Calu3 (cell line): ENCODE measurements at regions not wholly inside any gene's neighbourhood (a gene's known extent, or its start where the extent isn't known, plus 50 kb on each side); places are given as distances from the start of the nearest gene placed in this dataset.

ENCODE experiments used
- BruUV-seq: library from RNA; stranded (reverse); fragments of 400-500 nt; replicated peaks from 2 replicates; lab custom pipeline; 2021; lab: Mats Ljungman, UMichigan
- CTCF ChIA-PET: fragments of 300-600 bp; sonication (Branson Sonifier 250); formaldehyde crosslinking; loops from one replicate; lab custom pipeline; 2022; ENCODE audit warnings: antibody characterized with exemption; lab: Charles Lee
- DNase-seq: peaks from one replicate; pipeline ENCODE4 v3.0.0; 2022
- H3K27ac Mint-ChIP-seq: one replicate; pipeline ENCODE4 v1.8.0; 2022; ENCODE audit warnings: mixed read lengths; ENCODE audit not compliant: unreplicated experiment
- H3K27me3 Mint-ChIP-seq: one replicate; pipeline ENCODE4 v1.8.0; 2022; ENCODE audit warnings: mixed read lengths; ENCODE audit not compliant: unreplicated experiment
- H3K36me3 Mint-ChIP-seq: one replicate; pipeline ENCODE4 v1.8.0; 2022; ENCODE audit warnings: mild to moderate bottlenecking, moderate library complexity, mixed read lengths; ENCODE audit not compliant: insufficient read depth, unreplicated experiment
- H3K4me1 Mint-ChIP-seq: one replicate; pipeline ENCODE4 v1.8.0; 2022; ENCODE audit warnings: mild to moderate bottlenecking, low read depth, mixed read lengths; ENCODE audit not compliant: unreplicated experiment
- H3K4me3 Mint-ChIP-seq: one replicate; pipeline ENCODE4 v1.8.0; 2022; ENCODE audit warnings: mild to moderate bottlenecking, low read depth, moderate library complexity, mixed read lengths; ENCODE audit not compliant: unreplicated experiment
- H3K9me3 Mint-ChIP-seq: one replicate; pipeline ENCODE4 v1.8.0; 2022; ENCODE audit warnings: low read depth, mixed read lengths; ENCODE audit not compliant: unreplicated experiment
- intact Hi-C: fragments of 100-400 bp; cut with micrococcal nuclease; formaldehyde crosslinking; loops from one replicate; pipeline ENCODE4 v1.10.0; 2022; ENCODE audit not compliant: unreplicated experiment
- TF ChIP-seq, protein P1 (sequence below): fragments of 200-600 bp; IDR thresholded peaks from one replicate; pipeline ENCODE4 v1.8.0; 2022; ENCODE audit warnings: antibody characterized with exemption; ENCODE audit not compliant: unreplicated experiment

DNA sequence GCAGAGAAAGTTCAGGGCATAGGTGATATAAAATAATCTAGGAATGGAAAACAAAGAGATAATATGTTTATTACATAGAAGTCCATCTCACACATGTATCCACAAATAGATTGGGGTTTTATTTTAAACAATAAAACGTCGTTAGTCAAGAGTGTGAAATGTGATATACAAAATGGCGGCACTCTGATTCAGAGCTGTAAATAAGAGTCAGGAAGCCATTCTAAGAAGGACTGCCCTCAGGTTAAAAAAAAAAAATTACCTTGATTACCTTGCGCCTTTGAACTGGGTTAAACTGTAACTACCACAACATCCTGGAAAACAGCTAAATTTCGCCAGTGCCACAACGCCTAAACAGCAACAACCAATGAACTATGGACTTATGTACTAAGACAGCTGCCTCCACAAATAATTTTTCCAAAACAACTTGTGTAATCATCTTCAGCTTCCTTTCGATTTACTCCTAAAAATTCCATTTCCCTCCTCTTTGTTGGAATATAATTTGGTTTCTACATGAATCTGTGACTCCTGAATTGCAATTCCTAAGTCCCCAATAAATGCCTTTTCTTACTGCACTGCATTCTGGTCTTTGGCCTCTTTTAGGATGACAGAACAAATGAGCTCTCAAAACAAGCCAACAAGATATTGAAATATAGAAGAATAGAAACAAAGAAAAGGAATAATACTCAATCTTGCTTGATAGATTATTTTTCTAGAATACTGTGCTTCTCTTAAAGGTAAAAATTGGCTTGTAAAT, 1019.5 kb upstream of the MAP3K7 start:
- DNase-seq, result no peak
- TF ChIP-seq, protein P1, sequence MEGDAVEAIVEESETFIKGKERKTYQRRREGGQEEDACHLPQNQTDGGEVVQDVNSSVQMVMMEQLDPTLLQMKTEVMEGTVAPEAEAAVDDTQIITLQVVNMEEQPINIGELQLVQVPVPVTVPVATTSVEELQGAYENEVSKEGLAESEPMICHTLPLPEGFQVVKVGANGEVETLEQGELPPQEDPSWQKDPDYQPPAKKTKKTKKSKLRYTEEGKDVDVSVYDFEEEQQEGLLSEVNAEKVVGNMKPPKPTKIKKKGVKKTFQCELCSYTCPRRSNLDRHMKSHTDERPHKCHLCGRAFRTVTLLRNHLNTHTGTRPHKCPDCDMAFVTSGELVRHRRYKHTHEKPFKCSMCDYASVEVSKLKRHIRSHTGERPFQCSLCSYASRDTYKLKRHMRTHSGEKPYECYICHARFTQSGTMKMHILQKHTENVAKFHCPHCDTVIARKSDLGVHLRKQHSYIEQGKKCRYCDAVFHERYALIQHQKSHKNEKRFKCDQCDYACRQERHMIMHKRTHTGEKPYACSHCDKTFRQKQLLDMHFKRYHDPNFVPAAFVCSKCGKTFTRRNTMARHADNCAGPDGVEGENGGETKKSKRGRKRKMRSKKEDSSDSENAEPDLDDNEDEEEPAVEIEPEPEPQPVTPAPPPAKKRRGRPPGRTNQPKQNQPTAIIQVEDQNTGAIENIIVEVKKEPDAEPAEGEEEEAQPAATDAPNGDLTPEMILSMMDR, result no peak

GRCh38 chr6:91600561-91600960, 1013.7 kb upstream of the MAP3K7 start:
- Mint-ChIP-seq H3K4me1 (no peaks in the 10 kb centered on the region), H3K9me3 (peaks cover 2% of the 10 kb centered on the region), H3K4me3 (no peak overlapping the region), H3K27me3 (no peaks in the 10 kb centered on the region), H3K27ac (no peak overlapping the region), H3K36me3 (no peaks in the 10 kb centered on the region)
- intact Hi-C loops, result no loop called here
- no peak for DNase-seq
- CTCF ChIA-PET, result no interaction called here
- TF ChIP-seq, protein P1, result no peak
- no TSS peak for BruUV-seq

More for the DNA sequence above, 1019.5 kb upstream of the MAP3K7 start:
- H3K4me1 Mint-ChIP-seq, result no peaks in the 10 kb centered on the region
- intact Hi-C loops, result no loop called here
- H3K9me3 Mint-ChIP-seq, result peaks cover 2% of the 10 kb centered on the region
- no peaks in the 10 kb centered on the region for H3K27me3 Mint-ChIP-seq
- CTCF ChIA-PET, result no interaction called here
- H3K27ac Mint-ChIP-seq, result no peak overlapping the region
- no peak overlapping the region for H3K4me3 Mint-ChIP-seq
- BruUV-seq, result no TSS peak
- no peaks in the 10 kb centered on the region for H3K36me3 Mint-ChIP-seq

DNA sequence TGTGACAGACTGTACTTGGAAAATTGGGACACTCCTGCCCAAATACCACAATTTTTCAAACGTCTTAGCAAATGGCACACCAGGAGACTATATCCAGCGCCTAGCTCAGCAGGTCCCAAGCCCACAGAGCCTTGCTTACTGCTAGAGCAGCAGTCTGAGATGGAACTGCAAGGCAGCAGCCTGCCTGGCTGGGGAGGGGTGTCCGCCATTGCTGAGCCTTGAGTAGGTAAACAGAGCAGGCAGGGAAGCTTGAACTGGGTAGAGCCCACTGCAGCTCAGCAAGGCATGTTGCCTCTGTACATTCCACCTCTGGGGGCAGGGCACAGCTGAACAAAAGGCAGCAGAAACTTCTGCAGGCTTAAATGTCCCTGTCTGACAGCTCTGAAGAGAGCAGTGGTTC, 1003.3 kb upstream of the MAP3K7 start:
- no peak for DNase-seq
- Mint-ChIP-seq H3K9me3 (peaks cover 2% of the 10 kb centered on the region), H3K4me1 (no peaks in the 10 kb centered on the region), H3K27me3 (no peaks in the 10 kb centered on the region), H3K4me3 (no peak overlapping the region), H3K36me3 (no peaks in the 10 kb centered on the region), H3K27ac (no peak overlapping the region)
- BruUV-seq, result no TSS peak
- intact Hi-C loops, result no loop called here
- TF ChIP-seq, protein P1, result no peak
- CTCF ChIA-PET, result no interaction called here

DNA sequence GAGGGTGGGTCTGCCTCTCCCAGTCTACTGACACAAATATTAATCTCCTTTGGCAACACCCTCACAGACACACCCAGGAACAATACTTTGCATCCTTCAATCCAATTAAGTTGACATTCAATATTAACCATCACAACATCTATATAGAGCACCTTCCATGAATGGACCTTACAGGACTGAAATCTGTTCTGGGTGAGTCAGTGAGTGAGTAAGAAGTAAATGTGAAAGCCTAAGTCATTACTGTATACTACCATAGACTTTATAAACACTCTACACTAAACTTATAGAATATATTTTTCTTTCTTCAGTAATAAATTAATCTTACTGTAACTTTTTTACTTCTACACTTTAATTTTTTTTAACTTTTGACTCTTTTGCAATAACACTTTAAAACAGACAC, 993.8 kb upstream of the MAP3K7 start:
- no TSS peak for BruUV-seq
- DNase-seq, result no peak
- CTCF ChIA-PET, result no interaction called here
- no peak overlapping the region for H3K27ac Mint-ChIP-seq
- H3K27me3 Mint-ChIP-seq, result no peaks in the 10 kb centered on the region
- TF ChIP-seq, protein P1, result no peak
- no peak overlapping the region for H3K4me3 Mint-ChIP-seq
- H3K36me3 Mint-ChIP-seq, result no peaks in the 10 kb centered on the region
- peaks cover 2% of the 10 kb centered on the region for H3K9me3 Mint-ChIP-seq
- intact Hi-C loops, result no loop called here
- no peaks in the 10 kb centered on the region for H3K4me1 Mint-ChIP-seq
